HG03442 (cell line): ENCODE measurements at regions not wholly inside any gene's neighbourhood (a gene's known extent, or its start where the extent isn't known, plus 50 kb on each side); places are given as distances from the start of the nearest gene placed in this dataset.
"Not testable (repeated sequence)": the region's sequence is repeated elsewhere in the genome, so short reads cannot be mapped to it uniquely, and the experiment has no call there.

Experiments
- ATAC-seq: cut with Tn5 transposase; IDR thresholded peaks from one replicate; pipeline ENCODE4 v1.9.1; 2021; ENCODE audit warnings: mild to moderate bottlenecking, moderate library complexity; ENCODE audit not compliant: unreplicated experiment

DNA sequence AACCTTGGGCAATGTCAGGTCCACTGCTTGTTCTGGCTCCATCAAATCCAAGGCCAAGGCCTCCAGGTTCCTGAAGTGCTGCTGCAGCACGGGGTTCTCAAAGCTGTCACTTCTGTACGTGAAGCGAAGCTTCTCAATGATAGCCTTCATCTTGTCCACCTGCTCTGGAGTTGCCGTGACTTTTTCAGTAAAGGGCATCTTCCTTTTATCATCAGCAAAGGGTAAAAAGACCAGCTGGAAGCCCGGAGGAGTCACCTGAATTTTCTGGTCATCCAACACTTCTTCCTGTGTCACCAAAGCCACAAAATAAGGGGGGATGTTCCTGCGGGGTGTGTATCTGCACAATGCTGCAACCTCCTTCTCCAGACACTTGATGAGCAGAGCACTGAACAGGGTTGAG is 131.7 kb upstream of the MAMLD1 start:
- ATAC-seq, result not testable (repeated sequence)

DNA sequence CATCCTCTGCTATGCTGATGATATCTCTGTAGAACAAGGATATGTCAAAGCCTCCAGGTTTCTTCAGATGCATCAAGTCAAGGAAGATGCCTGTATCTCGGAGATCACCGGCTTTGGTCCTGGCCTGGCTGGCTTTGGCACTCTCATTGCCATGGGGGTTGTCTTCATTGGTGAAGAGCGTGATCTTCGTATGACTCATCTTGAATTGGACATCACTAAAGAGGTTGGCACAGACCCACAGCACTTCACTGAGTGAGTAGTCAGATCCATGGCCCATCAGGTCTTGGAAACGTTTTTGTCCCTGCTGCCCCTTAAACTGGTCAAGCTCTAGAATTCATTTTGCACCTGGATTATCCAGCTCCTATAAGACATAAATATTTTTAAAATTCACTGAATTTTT is 130.9 kb upstream of the MAMLD1 start:
- not testable (repeated sequence) for ATAC-seq

- no peak for ATAC-seq
Observed at GRCh38 chrX:150234126-150234525, 129.0 kb upstream of the MAMLD1 start.

GRCh38 chrX:150236327-150236726 is 126.8 kb upstream of the MAMLD1 start:
- ATAC-seq, result no peak

- no peak for ATAC-seq
Observed at GRCh38 chrX:150238632-150239382, 124.3 kb upstream of the MAMLD1 start.

GRCh38 chrX:150239946-150240642 is 123.0 kb upstream of the MAMLD1 start:
- ATAC-seq, result no peak

DNA sequence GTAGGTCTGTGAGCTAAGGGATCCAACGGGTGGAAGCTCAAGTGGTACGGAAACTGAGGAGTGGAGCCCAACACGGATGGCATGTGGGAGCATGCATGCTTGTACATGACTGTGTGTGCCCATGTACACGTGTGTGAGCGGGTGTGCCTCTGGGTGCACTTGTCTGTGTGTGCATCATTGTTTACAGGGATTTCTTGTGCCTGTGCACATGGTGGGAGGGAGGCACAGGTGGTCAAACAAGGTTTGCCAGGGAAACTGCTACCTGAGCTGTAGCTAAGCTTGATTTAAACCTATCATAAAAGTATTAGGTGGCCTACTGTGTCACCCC is 122.5 kb upstream of the MAMLD1 start:
- ATAC-seq, result no peak

- no peak for ATAC-seq
Observed at GRCh38 chrX:150253959-150254620, 109.0 kb upstream of the MAMLD1 start.

- no peak for ATAC-seq
Observed at GRCh38 chrX:150254909-150255308, 108.2 kb upstream of the MAMLD1 start.

DNA sequence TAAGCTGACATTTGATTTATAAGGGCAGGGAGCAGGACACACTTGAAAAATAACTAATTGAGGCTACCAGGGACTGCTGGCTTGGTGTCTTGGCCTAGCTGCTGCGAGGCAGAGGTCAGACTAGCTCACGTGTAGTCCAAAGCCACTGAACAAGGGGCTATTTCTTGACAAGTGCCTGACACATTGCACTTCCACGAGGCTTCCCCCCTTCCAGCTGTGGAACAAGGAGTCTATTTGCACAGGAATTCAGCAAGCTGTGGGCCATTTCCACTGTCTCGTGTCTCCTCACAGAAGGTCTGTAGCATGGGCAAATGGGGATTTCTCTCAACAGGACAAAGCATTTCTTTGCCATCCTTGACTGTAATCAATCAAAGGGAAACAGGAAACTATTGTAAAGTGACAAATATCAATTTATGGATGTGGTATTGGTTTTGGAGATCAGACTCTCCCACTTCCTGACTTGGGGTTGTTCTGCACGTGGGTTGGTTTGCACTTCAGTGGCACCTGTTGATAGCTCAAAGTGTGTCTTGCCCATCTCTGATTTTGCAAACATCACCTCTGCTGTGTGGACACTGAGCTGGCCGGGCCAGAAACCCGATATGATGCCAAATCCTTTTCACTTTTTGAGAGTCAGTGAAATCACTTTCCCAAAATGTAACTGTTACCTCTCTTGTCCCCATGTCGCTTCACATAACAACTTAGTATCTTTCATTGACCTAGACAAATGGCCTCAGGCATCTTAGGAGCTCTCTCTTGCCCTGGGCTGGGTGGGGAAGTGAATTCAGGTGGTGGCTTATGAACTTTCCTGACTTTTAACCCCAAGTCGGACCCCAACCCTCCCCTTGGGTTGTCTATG is 107.4 kb upstream of the MAMLD1 start:
- no peak for ATAC-seq

DNA sequence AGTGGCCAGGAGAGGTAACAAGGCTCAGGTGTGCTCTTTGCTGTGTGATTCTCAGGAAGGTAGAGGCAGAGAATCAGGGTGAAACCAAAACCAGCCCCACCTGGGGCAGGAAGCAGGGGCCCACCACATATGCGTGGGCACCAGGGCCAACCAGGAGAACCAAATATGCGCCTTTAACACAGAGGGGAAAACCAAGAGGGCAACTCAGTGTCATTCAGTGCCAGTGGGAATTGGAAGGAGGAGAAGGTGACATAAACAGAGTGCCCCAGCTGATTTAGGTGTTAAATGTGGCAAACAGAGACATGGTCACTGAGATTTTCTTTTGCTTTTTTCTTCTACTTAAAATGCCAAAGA is 106.8 kb upstream of the MAMLD1 start:
- no peak for ATAC-seq

DNA sequence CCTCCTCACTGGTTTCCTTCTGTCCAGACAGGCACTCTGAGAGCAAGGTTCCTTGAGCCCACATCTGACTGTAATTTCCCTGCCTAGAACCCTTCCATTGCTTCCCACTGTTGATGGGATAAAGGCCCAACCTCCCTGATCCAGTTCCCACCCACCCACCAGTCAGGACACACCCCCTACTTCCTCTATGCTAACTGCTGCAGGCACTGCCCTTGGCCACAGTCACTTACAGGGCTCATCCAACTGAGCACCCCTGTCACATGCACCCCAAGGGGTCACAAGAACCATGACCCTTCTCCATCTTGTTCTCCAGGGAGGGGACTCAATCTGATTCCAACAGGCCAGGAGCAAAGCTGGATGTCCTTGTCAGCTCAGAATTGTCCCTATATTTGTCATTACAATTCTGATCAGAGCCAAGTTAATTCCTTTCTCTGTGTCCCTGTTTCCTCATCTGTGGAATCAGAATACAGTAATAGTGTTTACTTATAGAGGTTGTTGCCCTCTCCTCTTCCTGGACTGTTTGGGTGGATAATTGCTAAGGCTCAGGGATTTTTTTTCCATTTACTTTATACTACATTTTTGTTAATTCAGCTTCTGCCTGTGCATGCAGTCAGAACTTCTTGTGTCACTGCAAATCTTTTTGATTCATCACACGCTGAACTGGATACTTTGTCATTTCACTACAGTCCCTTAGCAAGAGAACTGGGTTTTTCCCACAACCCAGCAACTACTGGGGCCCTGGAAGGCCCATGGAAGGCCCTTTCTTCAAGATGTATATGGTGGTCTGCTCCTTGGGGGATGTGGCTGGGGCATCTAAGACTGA is 105.6 kb upstream of the MAMLD1 start:
- ATAC-seq, result no peak

DNA sequence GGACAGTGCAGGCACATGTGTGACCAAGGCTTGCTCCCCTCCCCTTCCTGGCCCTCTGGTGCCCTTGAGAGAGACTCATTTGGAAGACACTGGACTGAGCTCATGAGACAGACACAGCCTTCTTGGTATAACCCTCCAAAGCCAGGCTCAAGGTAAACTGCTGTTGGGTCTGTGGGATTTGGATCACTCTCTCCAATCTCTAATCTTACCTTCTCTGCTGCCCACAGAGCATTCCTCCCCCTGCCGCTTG is 105.0 kb upstream of the MAMLD1 start:
- ATAC-seq, result no peak

GRCh38 chrX:150258463-150259430 is 104.4 kb upstream of the MAMLD1 start:
- no peak for ATAC-seq

DNA sequence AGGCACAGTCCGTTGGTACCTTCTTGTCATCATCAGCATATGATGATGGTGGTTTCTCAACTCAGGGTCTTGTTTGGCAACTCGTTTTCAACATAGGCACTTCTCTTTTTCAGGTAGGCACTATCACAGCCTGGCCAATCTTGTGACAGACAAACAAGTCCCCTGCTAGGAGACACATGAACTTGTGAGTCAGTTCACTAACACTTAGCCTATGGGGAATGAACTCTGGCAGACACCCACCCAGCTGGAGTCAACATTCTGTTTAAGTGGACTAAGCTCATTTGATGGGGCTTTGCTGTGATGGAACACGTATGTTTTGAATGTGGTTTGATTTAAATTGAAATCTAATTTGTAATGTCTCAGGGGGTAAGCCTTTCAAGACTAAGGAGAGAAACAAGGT is 100.7 kb upstream of the MAMLD1 start:
- ATAC-seq, result no peak

GRCh38 chrX:150268839-150269355 is 94.2 kb upstream of the MAMLD1 start:
- no peak for ATAC-seq

DNA sequence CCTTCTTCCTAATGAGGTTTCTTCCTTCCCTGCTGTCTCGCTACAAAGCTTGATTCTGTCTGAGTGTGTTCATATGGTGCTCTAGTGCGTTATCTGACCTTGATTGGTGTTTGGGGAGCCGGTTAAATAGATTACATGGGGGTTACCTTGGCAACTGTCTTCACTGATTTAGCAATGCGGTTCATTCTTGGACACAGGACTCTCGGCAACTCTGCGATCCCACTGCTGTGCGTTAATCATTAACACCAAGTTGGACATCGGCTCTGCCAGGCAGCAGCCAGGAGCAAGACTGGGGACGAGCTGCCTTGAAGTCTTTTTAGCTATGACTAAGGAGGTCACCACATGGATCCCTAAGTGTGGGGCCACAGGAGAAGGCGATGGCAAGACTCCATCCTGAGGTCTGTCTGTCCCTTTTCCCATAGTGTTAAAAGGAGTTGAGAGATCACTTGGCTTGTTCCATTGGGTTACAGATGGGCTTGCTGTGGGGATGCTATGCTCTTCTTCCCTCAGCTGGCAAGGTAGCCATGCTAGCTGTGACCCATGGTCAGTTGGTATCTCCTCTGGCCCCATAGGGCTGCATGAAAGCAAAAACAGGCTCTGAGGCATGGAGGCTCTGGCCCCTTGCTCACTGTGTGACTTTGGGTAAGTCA is 93.4 kb upstream of the MAMLD1 start:
- no peak for ATAC-seq

DNA sequence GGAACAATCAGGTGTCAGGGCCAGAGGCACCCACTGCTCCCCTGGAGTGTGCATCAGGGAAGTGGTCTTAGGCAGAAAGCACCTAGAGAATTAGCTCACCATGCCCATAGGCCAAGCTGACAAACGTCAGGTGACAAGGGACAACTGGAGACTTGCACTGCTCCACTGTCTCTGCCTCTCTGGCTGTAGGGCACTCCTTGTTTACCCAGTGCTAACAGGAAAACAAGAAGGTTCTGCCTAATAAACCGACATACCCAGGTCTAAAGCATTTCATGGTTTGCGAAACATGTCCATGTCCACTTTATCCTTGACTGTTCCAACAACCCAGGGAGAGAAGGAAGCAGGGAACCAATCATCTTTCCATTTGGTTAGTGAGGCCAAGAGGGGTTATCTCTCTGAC is 92.5 kb upstream of the MAMLD1 start:
- ATAC-seq, result no peak
